ENCODE measurements at regions not wholly inside any gene's neighbourhood (a gene's known extent, or its start where the extent isn't known, plus 50 kb on each side); places are given as distances from the start of the nearest gene placed in this dataset.

DNA sequence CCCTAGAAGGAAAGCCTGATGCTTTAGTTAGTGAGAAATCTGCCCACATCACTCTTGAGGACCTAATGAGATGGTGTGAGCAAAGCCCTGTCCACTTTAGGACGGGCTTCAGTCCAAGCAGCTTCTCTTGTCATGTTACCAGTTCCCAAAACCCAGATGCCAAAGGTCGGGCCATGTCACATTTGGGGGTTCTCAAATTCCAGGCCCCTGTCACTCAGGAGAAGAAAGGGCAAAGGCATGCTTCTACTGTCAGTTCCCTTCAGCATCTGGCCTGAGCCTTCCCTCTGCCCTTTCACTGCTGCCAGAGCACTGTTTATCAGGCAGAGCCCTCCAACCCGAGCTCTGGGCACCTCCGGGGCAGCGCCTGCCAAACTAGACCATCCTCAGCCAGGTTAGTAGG lies 556.0 kb downstream of the BNC2 start:
- DNase-seq = no peak

DNA sequence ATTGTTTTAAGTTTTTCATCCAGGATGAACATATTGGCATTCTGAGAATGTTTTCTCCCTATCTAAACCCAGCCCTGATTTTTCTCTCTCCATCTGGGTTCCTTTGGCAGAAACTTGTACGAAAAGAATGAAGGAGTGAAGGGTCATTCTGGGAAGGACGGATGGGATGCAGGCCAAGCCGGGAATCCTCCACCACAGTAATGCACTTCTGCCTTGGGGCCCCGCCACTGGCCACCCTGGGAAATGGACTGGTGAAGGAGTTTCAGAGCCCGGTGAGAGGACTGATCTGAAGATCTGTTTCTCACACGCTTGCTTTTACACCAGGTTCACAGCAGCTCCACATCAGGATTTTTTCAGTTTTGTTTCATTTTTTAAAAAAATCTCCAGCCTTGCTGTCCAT lies 554.8 kb downstream of the BNC2 start:
- no peak for DNase-seq

DNA sequence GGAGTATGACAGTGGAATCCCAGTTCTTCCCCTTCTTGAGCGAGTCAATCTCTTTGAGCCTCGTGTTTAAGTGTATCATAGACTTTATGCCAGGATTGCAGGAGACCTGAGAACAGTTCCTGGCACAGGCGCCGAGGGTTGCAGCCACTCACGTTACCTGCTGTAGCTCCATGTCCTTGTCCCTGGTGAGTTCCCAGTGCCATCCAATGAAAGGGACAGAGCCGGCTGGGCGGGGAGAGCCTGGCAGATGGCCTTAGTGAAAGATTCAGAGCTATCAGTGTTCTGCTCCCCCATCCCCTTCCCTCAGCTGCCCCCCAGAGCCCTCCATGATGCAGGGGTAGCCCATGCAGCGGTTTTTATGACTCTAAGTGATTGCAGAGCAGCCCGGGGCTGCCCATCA lies 554.0 kb downstream of the BNC2 start:
- no peak for DNase-seq

DNA sequence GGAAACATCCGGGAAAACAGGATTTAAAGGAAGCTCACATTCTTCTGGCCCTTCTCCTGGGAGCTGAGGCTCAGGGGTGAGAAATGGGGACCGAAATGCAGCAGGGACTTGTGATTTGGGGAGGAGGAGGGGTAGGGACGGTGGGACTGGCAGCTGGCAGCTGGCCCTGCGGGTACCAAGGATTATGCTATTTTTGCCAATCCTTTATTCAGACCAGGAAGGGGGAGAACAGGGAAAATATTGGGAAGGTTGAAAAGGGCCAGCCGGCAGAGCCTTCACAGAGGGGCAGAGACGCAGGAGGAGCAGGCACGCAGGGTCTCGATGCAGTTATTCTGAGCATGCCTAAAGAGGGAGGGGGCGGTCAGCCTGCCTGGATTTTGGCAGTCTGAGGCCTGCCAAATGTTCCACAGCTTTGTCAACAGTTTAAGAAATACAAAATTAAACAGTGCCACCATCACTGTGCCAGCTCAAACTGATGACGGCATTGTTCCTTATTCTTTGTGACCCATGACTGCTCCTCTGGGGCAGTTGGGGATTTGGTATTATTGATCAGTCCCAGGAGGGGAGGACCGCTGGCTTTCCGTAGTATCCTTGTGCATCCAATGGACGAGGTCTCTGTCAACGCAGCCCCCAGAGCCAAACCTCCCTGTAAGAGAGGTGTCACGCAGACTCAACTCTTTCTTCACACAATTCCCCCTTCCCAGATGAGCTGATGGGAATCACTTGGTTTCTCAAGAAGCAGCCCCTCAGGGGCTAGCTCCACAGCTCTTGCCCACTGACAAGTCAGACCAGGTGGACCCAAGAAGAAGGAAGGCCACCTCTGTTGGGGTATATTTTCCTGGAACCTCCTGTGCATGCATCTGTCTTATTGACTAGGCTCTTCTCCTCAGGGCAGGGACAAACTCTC lies 553.3 kb downstream of the BNC2 start:
- peak in 1 of 2 experiments; percentile 35 for DNase-seq

DNA sequence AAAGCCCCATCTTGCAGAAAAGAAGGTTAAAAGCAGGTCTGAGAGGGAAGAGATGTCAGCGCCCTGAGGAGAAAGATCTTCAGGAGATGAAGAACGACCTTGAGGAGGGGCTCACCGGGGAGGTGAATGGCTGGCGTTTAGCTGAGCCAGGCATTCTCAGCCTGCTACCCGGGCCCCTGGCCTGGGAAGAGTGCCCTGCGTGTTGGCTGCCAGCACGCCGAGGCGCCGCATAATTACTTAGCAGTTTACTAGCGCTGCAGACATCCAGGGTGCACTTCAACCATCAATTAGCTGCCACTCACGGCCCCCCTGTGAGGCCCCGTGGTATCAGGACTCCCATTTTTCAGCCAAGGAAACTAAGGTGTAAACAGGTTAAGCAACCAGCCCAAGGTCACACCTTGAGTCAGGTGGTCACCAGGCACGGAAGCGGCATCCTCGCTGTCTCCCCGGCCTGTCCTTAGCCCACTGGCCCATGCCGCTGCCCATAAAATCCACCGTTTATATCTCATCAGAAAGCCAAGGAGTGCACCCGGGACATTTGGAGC lies 551.9 kb downstream of the BNC2 start:
- DNase-seq = peak in 1 of 2 experiments; percentile 60

DNA sequence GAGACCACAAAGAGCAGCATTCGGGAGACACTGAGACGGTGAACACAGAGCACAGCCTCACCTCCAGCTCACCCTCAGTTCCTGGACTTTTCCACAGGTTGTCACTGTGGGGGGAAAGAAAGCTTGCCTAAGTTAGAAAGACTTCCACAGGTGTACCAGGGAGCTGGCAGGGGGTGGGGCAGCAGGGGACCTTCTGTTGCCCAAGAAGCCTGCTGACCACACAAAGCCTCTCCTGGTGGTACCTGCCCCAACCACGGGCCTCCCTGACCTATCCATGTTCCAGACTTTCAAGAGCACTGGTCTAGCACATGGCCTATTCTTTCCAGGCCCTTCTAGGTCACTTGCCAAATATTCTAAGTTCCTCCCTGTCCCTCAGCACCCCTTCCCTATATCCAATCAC lies 550.8 kb downstream of the BNC2 start:
- DNase-seq = no peak

DNA sequence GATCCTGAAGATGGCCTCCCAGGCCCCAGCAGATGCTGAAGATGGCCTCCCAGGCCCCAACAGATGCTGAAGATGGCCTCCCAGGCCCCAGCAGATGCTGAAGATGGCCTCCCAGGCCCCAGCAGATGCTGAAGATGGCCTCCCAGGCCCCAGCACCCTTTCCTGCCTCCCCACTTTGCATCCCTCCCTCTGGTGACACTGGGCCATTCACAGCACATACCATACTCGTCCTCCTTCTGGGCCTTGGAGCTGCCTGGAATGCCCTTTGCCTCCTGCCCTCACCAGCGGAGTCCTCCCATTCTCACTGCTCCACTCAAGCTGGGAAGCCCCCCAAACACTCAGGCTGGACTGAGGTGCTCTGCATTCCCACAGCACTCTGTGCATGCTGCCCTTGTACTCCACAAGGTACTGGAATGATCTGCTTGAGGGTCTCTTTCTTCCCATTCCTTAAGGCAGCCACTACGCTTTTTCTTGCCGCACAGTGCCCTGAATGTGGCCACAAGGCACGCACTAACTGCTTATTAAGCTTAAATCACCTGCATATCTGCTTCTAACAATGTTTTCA lies 550.0 kb downstream of the BNC2 start:
- DNase-seq = no peak

DNA sequence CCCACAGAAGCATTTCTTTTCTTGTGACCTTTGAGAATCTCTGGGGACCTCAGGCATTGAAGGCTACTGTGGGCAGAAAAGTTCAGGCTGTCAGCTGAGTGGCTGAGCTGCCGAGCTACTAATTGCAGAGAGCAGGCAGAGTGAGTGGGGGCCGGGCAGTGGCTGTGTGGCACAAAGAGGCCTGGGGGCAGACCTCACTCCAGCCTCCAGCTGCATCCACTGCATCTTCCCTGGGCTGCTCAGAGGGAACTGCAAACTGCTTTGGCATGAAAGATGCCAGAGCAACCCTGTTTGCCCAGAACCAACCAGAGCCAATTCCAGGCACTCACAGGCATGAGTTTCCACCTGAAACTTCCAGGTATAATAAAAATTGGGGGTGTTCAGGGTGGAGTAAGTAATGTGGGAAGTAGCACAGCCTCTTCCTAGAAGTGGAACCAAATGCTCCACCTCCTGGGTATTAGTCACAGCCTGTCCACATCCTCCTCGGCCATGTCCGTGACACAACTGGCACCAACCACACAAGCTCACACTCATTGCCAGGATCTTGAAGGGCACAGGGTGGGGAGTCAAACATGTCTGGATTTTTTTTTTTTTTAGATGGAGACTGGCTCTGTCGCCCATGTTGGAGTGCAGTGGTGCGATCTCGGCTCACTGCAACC lies 548.9 kb downstream of the BNC2 start:
- no peak for DNase-seq

DNA sequence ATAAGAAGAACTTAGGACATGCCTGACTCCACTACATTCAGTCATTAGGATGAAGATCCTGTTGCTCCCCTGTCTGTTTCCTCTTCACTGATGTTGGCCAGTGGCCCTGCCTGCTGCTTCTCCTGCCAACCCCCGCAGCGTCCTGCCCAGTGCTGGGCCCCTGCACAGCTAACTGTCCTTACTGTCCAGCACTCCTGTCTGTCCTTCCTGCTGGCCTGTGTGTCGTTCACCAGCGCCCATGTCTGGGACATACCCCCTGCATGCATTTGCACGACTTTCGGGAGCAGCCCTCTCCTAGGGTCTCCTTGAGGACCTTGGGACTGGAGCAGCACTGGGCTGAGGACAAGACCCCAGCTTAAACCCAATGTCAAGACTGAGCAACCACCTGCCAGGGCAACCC lies 547.6 kb downstream of the BNC2 start:
- no peak for DNase-seq

DNA sequence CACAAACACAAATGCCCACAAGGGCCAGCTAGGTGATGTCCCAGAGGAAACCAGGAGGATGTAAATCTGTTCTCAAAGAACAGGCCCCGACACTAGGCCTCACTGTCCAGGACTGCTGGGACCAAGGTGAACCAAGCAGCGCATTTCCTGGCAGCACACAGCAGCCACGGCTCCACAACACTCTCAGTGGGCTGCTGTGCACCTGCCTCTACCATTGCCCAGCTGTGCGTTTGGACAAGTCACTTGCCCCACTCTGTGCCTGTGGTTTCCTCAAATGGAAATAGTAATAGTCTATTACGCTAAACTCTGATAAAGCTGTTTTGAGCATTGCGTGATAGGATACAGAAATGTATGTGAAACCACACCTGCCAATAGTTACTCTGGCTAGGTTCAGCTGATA lies 544.5 kb downstream of the BNC2 start:
- no peak for DNase-seq

DNA sequence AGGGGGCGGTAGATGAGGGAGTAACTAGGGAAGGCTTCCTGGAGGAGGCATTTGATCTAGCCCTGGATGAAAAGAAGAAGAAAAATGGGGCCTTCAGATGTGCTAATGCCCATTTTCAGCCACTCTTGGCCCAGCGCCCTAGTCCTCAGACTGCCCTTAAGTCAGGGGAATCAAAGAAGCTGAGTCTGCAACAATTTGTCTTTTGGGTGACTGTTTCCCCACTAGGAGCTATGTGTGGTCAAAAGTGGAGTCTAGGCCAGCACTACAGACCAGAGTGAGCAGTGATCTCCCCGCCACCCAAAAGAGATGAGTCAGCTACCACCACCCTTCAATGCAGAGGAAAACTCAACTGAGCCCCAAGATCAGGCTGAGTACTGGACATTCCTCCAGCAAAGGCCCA lies 542.1 kb downstream of the BNC2 start:
- DNase-seq = no peak

DNA sequence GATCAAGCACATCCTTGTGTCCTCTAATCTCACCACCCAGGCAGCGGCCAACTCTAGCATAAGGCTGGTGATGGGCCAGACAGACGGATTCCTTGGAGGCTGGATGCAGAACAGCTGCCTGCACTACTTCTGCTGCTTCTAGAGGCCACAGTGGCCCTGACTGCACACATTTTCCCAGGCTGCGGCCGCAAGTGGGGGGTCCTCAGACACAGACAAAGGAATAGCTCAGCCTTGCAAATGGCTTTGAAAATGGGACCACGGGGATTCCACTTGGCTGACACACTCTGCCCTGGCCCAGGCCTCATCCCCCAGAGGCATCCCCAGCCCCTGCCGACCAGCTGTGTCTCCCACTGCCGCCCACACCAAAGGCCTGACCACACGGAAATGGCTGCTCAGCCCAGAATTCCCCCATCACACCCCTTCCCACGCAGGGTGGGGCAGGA lies 540.8 kb downstream of the BNC2 start:
- DNase-seq = peak in 1 of 2 experiments; percentile 52

DNA sequence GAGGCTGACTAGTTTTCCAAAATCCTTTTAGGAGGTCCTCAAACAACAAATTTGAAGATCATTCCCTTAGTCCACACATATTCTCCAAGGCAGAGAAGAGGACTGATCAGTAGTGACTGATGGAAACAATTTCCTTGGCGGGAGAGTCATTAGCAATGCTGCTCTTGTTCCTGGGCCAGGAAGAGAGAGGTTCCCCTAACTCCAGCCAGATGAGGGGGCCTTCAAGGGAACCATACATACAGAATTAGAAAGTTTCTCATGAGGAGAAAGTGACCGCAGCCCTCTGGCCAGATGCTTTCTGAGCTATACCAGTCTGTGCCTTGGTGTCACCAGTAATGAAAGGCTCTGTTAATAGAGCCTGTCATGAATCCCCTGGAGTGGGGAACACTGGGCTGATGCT lies 539.4 kb downstream of the BNC2 start:
- DNase-seq = no peak

DNA sequence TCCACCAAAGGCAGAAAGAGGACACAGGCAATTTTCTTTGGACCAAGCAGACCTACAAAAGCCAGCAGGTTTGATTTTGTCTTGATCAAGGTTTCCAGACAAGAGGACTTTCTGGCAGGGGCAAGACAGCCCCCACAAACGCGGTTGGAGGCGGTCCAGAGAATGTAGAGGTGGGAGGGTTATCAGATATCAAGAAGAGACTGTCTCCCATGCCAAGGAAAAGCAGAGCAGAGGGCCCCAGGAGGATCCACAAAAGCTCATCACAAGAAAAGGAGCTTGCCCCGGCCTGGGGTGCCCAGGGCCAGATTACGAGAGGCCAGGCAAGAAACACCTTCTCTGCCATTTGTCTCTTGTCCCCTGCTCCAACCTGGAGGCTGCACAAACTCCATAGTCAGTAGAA lies 538.9 kb downstream of the BNC2 start:
- DNase-seq = no peak

DNA sequence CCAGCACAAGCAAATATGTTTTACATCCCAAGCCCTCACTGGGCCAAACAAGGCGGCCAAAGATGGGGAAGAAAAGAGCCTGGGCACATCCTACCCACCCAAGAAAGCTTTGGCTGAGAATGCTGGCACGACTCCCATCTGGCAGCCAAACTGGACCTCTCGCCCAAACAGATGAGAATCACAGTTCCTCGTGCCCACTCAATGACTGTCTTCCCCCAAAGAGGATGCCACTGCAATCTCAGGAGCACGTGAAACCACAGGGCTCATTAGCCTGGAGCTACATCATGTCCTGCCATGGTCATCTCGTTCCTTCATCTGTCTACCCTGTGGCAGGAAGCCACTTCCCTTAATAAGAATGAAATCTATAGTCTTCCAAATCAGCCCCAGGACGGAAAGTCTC lies 536.8 kb downstream of the BNC2 start:
- DNase-seq = peak; percentile 52 to 89

DNA sequence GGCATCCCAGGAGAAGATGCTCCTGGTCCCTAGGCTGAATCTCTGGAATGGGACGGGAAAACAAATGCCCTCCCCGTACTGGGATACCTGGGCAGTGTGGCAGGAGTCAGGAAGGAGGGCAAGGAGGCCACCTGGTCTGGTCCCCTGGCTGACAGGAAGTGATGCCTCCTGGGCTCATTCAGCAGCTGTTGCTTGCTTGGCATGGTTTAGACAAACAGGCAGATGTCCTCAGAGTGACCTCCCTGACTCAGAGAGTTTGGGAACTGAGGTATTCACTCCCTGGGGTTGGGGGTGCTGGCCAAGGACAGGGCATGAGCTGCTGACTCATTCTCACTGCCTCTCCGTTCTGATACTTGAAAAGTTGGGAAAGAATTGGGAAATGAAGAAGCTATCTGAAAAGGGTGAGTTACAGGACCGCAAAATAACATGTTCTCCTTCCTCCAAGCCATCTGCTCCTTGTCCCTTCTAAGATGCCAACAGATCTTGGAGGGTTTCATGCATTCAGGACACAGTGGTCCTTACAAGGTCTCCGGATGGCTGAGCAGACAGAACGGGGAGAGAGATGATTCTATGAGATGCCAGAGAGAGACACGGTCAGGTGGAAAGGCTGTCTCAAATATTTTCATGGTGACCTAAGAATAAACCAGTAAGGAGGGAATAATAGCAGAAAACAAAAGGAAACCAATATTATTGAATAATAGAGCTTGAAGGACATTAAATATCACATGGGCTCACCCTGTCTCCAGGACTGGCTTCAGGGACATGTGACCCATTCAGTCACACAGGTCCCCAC lies 534.5 kb downstream of the BNC2 start:
- DNase-seq = peak; percentile 30 to 60

DNA sequence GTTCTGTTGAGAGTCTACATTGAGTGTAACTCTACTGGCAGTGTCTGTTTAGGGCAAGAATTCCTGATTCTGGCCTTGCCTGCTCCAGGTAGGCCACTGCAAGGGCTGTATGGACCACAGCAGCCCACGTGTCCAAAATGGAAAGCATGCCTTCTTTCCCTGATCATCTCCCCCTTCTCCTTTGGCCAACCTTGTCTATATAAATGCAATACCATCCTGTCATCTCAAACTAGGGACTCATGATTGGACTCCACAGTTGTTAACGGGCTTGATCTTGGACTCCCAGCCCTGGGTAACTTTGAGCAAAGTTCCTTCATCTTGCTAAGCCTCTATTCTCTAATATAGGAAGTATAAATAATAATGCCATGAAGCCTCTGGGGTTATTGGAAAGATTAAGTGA lies 533.6 kb downstream of the BNC2 start:
- DNase-seq = no peak

DNA sequence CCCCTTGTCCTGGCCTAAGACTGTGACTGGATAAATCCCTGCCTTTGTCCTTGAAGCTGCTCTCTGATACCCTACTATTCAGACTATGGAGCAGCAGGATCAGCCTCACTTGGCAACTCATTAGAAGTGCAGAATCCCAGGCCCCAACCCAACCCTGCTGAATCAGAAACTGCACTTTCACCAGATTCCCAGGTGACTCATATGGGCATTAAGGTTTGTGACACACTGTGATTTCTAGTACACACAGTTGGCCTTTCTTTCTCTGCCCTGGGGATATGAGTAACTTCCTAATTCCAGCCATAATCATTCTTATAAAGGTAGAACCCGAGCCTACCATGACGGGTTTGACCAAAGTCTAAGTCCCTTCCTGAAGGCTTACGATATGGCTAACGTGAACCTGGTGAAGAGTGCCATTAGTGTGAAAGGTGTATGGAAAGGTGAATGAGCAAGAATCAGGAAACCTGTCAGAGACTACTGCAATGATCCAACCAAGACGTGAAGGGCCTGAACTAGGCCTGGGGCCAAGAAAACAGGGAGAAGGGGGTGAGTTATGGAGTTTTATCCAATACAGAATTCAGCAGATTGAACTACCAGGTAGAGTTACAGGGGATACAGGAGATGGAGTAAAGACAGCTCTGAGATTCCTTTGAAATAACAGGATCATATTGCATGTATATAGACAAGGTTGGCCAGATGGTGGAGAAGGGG lies 533.0 kb downstream of the BNC2 start:
- no peak for DNase-seq

DNA sequence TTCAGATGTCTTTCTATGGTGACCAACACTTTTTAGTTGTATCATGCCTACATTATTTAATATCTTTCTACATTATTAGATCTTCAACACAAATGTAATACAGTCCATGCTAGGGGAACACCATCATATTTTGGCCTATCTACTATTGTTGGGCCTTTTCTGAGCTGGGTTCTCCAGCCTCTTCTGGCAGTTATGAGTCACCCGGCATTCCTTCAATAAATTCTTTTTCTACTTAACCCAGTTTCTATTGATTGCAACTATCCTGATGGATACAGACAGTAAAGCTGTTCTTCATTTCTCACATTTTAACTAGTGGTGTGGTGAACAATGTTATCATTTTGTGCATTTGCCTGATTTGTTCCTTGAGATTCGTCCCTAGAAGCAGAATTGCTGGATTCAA lies 529.3 kb downstream of the BNC2 start:
- no peak for DNase-seq

DNA sequence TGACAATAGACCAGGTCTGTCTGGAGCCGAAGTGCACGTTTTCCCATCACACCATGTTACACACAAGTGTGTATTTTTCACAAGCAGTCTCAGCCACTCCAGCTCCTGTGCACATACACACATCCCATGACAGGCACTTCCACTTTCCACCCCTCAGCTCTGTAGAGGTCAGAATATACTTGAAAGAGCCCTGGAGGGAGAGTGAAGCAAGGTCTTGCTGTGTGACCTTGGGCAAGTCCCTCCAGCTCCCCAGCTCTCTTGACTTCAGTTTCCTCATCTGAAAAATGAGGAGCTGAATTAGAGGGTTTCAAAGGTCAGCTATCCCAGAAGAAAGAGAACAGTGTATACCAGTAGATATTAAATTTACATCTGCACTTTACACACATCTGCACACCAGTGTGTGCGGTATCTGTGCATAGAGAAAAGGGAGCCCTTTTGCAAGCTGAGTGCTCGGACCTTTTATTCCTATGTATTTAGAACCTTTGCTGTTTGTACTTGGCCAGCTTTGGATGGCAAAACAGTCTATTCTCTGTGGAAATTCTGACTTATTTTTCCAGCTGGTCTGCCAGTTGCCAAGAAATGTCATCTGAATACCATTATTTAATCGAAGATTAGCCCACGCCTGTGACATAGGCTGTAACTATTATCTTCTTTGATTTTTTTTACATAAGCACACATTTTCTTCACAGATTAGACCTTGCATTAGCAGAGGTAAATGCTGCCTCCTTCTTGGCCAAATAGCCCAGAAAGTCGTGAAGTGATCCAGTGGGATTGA lies 528.0 kb downstream of the BNC2 start:
- no peak for DNase-seq
